ENCODE measurements at regions not wholly inside any gene's neighbourhood (a gene's known extent, or its start where the extent isn't known, plus 50 kb on each side); places are given as distances from the start of the nearest gene placed in this dataset.

GRCh38 chr14:106501898-106502297 is 975.5 kb downstream of the TMEM121 start:
- no peaks in the 10 kb centered on the region for H3K27me3 ChIP-seq
- H3K27ac ChIP-seq = no peak overlapping the region
- H3K9me3 ChIP-seq = no peaks in the 10 kb centered on the region
- H3K4me3 ChIP-seq = no peak overlapping the region
- H3K36me3 ChIP-seq = no peaks in the 10 kb centered on the region
- no peak for DNase-seq (ENCODE audit: low spot score in 2 of 2)
- TF ChIP-seq POLR2AphosphoS5 (IDR thresholded peaks at IDR 0.05) = no peak
- no peak for TF ChIP-seq CTCF (IDR thresholded peaks at IDR 0.05)
- TF ChIP-seq EP300 (IDR thresholded peaks at IDR 0.05) = no peak
- TF ChIP-seq POLR2A (IDR thresholded peaks at IDR 0.05) = no peak
- H3K4me1 ChIP-seq = no peaks in the 10 kb centered on the region

- no peaks in the 10 kb centered on the region for H3K27me3 ChIP-seq
- no peak for DNase-seq (ENCODE audit: low spot score in 2 of 2)
These were observed 979.0 kb downstream of the TMEM121 start for GRCh38 chr14:106505366-106505765.

GRCh38 chr14:106506881-106507305 is 980.5 kb downstream of the TMEM121 start:
- Histone ChIP-seq H3K4me3 (no peak overlapping the region), H3K27ac (no peak overlapping the region), H3K9me3 (no peaks in the 10 kb centered on the region), H3K4me1 (no peaks in the 10 kb centered on the region), H3K27me3 (no peaks in the 10 kb centered on the region), H3K36me3 (no peaks in the 10 kb centered on the region)
- WGBS = 78% methylated on average over 7 of the region's 8 CpGs
- DNase-seq (ENCODE audit: low spot score in 2 of 2) = no peak
- TF ChIP-seq POLR2AphosphoS5 (IDR thresholded peaks at IDR 0.05) (no peak), EP300 (IDR thresholded peaks at IDR 0.05) (no peak), CTCF (IDR thresholded peaks at IDR 0.05) (no peak), POLR2A (IDR thresholded peaks at IDR 0.05) (no peak)

More at GRCh38 chr14:106505366-106505765, 979.0 kb downstream of the TMEM121 start:
- Histone ChIP-seq H3K4me1 (no peaks in the 10 kb centered on the region), H3K36me3 (no peaks in the 10 kb centered on the region), H3K9me3 (no peaks in the 10 kb centered on the region), H3K27ac (no peak overlapping the region), H3K4me3 (no peak overlapping the region)
- TF ChIP-seq EP300 (IDR thresholded peaks at IDR 0.05) (no peak), POLR2AphosphoS5 (IDR thresholded peaks at IDR 0.05) (no peak), CTCF (IDR thresholded peaks at IDR 0.05) (no peak), POLR2A (IDR thresholded peaks at IDR 0.05) (no peak)
- 28% methylated on average over 1 of the region's 1 CpG for WGBS

- H3K36me3 ChIP-seq = no peaks in the 10 kb centered on the region
- H3K27ac ChIP-seq = no peak overlapping the region
- TF ChIP-seq EP300 (IDR thresholded peaks at IDR 0.05) (no peak), CTCF (IDR thresholded peaks at IDR 0.05) (no peak), POLR2AphosphoS5 (IDR thresholded peaks at IDR 0.05) (no peak), POLR2A (IDR thresholded peaks at IDR 0.05) (no peak)
- no peaks in the 10 kb centered on the region for H3K9me3 ChIP-seq
- H3K4me1 ChIP-seq = no peaks in the 10 kb centered on the region
- H3K4me3 ChIP-seq = no peak overlapping the region
- no peak for DNase-seq (ENCODE audit: low spot score in 2 of 2)
- no peaks in the 10 kb centered on the region for H3K27me3 ChIP-seq
- WGBS = 78% methylated on average over 3 of the region's 3 CpGs
These were observed 981.0 kb downstream of the TMEM121 start for GRCh38 chr14:106507354-106507753.

GRCh38 chr14:106508216-106508615 is 981.8 kb downstream of the TMEM121 start:
- Histone ChIP-seq H3K4me1 (no peaks in the 10 kb centered on the region), H3K4me3 (no peak overlapping the region), H3K27ac (no peak overlapping the region), H3K27me3 (no peaks in the 10 kb centered on the region), H3K9me3 (no peaks in the 10 kb centered on the region), H3K36me3 (no peaks in the 10 kb centered on the region)
- 32% methylated on average over 3 of the region's 3 CpGs for whole genome bisulfite sequencing
- DNase-seq (ENCODE audit: low spot score in 2 of 2) = no peak
- TF ChIP-seq EP300 (IDR thresholded peaks at IDR 0.05) (no peak), CTCF (IDR thresholded peaks at IDR 0.05) (no peak), POLR2AphosphoS5 (IDR thresholded peaks at IDR 0.05) (no peak), POLR2A (IDR thresholded peaks at IDR 0.05) (no peak)
